ES-I3 (cell line): ENCODE measurements at regions not wholly inside any gene's neighbourhood (a gene's known extent, or its start where the extent isn't known, plus 50 kb on each side); places are given as distances from the start of the nearest gene placed in this dataset.
"Not testable (repeated sequence)": the region's sequence is repeated elsewhere in the genome, so short reads cannot be mapped to it uniquely, and the experiment has no call there.

ENCODE experiments used
- H3K36me3 ChIP-seq: 2 replicates; pipeline ENCODE4 v1.6.1; 2013; ENCODE audit warnings: mild to moderate bottlenecking, low read length, control low read depth, moderate library complexity; ENCODE audit not compliant: insufficient read depth
- H3K4me1 ChIP-seq: 2 replicates; pipeline ENCODE4 v1.6.1; 2013; ENCODE audit warnings: mild to moderate bottlenecking, control low read depth, low read length; ENCODE audit not compliant: insufficient read depth
- H3K9ac ChIP-seq: 2 replicates; pipeline ENCODE4 v1.6.1; 2013; ENCODE audit warnings: low read depth, mild to moderate bottlenecking, low read length, moderate library complexity
- H3K9me3 ChIP-seq: 2 replicates; pipeline ENCODE4 v1.6.1; 2013; ENCODE audit warnings: mild to moderate bottlenecking, low read length, moderate library complexity; ENCODE audit not compliant: control insufficient read depth, insufficient read depth

- Histone ChIP-seq H3K4me1 (no peaks in the 10 kb centered on the region), H3K36me3 (no peaks in the 10 kb centered on the region), H3K9me3 (no peaks in the 10 kb centered on the region), H3K9ac (no peak overlapping the region)
Observed at GRCh38 chr7:15821484-15822427, 135.3 kb upstream of the MEOX2 start.

- Histone ChIP-seq H3K9ac (no peak overlapping the region), H3K9me3 (no peaks in the 10 kb centered on the region), H3K36me3 (no peaks in the 10 kb centered on the region), H3K4me1 (no peaks in the 10 kb centered on the region)
Observed at GRCh38 chr7:15820319-15820718, 133.8 kb upstream of the MEOX2 start.

GRCh38 chr7:15816835-15817426, 130.4 kb upstream of the MEOX2 start:
- H3K9me3 ChIP-seq: no peaks in the 10 kb centered on the region
- no peak overlapping the region for H3K9ac ChIP-seq
- no peaks in the 10 kb centered on the region for H3K36me3 ChIP-seq
- H3K4me1 ChIP-seq: no peaks in the 10 kb centered on the region

- no peaks in the 10 kb centered on the region for H3K36me3 ChIP-seq
- no peaks in the 10 kb centered on the region for H3K9me3 ChIP-seq
- H3K9ac ChIP-seq: no peak overlapping the region
- no peaks in the 10 kb centered on the region for H3K4me1 ChIP-seq
Observed at GRCh38 chr7:15813448-15813847, 127.0 kb upstream of the MEOX2 start.

- not testable (repeated sequence) for H3K9me3 ChIP-seq, H3K36me3 ChIP-seq, H3K4me1 ChIP-seq, H3K9ac ChIP-seq
Observed at GRCh38 chr7:15810383-15810782, 123.9 kb upstream of the MEOX2 start.

- H3K9me3 ChIP-seq, H3K9ac ChIP-seq, H3K36me3 ChIP-seq, H3K4me1 ChIP-seq: not testable (repeated sequence)
Observed at GRCh38 chr7:15809936-15810335, 123.5 kb upstream of the MEOX2 start.

GRCh38 chr7:15805891-15806290, 119.4 kb upstream of the MEOX2 start:
- Histone ChIP-seq H3K9me3 (no peaks in the 10 kb centered on the region), H3K9ac (no peak overlapping the region), H3K4me1 (no peaks in the 10 kb centered on the region; the same call in 1 of the 2 replicates), H3K36me3 (no peaks in the 10 kb centered on the region)

- Histone ChIP-seq H3K36me3 (no peaks in the 10 kb centered on the region), H3K4me1 (no peaks in the 10 kb centered on the region; the same call in 1 of the 2 replicates), H3K9me3 (no peaks in the 10 kb centered on the region), H3K9ac (no peak overlapping the region)
Observed at GRCh38 chr7:15802425-15802824, 115.9 kb upstream of the MEOX2 start.

GRCh38 chr7:15801551-15801950, 115.1 kb upstream of the MEOX2 start:
- Histone ChIP-seq H3K36me3 (no peaks in the 10 kb centered on the region), H3K9me3 (no peaks in the 10 kb centered on the region), H3K9ac (no peak overlapping the region), H3K4me1 (no peaks in the 10 kb centered on the region; the same call in 1 of the 2 replicates)

- H3K36me3 ChIP-seq: no peaks in the 10 kb centered on the region
- no peaks in the 10 kb centered on the region; the same call in 1 of the 2 replicates for H3K4me1 ChIP-seq
- no peaks in the 10 kb centered on the region for H3K9me3 ChIP-seq
- H3K9ac ChIP-seq: no peak overlapping the region
Observed at GRCh38 chr7:15801041-15801440, 114.6 kb upstream of the MEOX2 start.

GRCh38 chr7:15798081-15798480, 111.6 kb upstream of the MEOX2 start:
- Histone ChIP-seq H3K9ac (no peak overlapping the region), H3K36me3 (no peaks in the 10 kb centered on the region), H3K4me1 (no peaks in the 10 kb centered on the region; the same call in 1 of the 2 replicates), H3K9me3 (no peaks in the 10 kb centered on the region)

- Histone ChIP-seq H3K9ac (no peak overlapping the region), H3K4me1 (no peaks in the 10 kb centered on the region), H3K9me3 (no peaks in the 10 kb centered on the region), H3K36me3 (no peaks in the 10 kb centered on the region)
Observed at GRCh38 chr7:15795393-15795792, 108.9 kb upstream of the MEOX2 start.

GRCh38 chr7:15794801-15795200, 108.3 kb upstream of the MEOX2 start:
- no peaks in the 10 kb centered on the region for H3K36me3 ChIP-seq
- no peaks in the 10 kb centered on the region for H3K9me3 ChIP-seq
- H3K4me1 ChIP-seq: no peaks in the 10 kb centered on the region
- H3K9ac ChIP-seq: no peak overlapping the region

GRCh38 chr7:15784694-15785030, 98.2 kb upstream of the MEOX2 start:
- no peak overlapping the region for H3K9ac ChIP-seq

More at GRCh38 chr7:15784694-15785030, 98.2 kb upstream of the MEOX2 start:
- Histone ChIP-seq H3K4me1 (peaks cover 21% of the 10 kb centered on the region), H3K9me3 (no peaks in the 10 kb centered on the region), H3K36me3 (no peaks in the 10 kb centered on the region)
